PC-9 (cell line): ENCODE measurements at regions not wholly inside any gene's neighbourhood (a gene's known extent, or its start where the extent isn't known, plus 50 kb on each side); places are given as distances from the start of the nearest gene placed in this dataset.
A peak's percentile ranks its signal among the peaks of the same experiment; 100 is the strongest.

Experiments used
- BruUV-seq: library from RNA; stranded (reverse); fragments of 400-500 nt; replicated peaks from 2 replicates; lab custom pipeline; 2021; lab: Mats Ljungman, UMichigan
- CTCF ChIA-PET: fragments of 300-600 bp; sonication (Branson Sonifier 250); formaldehyde crosslinking; loops from one replicate; lab custom pipeline; 2022; ENCODE audit warnings: antibody characterized with exemption; lab: Charles Lee
- POLR2A ChIA-PET: fragments of 300-600 bp; sonication (Branson Sonifier 250); formaldehyde crosslinking; loops from one replicate; lab custom pipeline; 2022; ENCODE audit warnings: antibody characterized with exemption; ENCODE audit not compliant: unreplicated experiment; lab: Charles Lee
- DNase-seq, 2 experiments: peaks; one replicate each; pipeline versions ENCODE4 v3.0.0 to v3.0.0-alpha.2; 2015 to 2022; ENCODE audit warnings: mixed read lengths in 1 of 2
- H2AFZ ChIP-seq: fragments of 200-600 bp; sonication (generic); 2 replicates; pipeline ENCODE4 v1.8.1; 2017; ENCODE audit warnings: antibody characterized with exemption
- H3F3A ChIP-seq: fragments of 200-600 bp; sonication (generic); 2 replicates; pipeline ENCODE4 v1.8.1; 2017; ENCODE audit warnings: antibody characterized with exemption, mild to moderate bottlenecking, low read depth; ENCODE audit not compliant: insufficient read depth
- H3K27ac ChIP-seq: fragments of 200-600 bp; sonication (generic); 2 replicates; pipeline ENCODE4 v1.6.1; 2016; ENCODE audit warnings: mixed run types
- H3K27me3 ChIP-seq: fragments of 200-600 bp; sonication (generic); 2 replicates; pipeline ENCODE4 v1.6.1; 2016; ENCODE audit warnings: low read depth, mixed run types; ENCODE audit not compliant: insufficient read depth
- H3K36me3 ChIP-seq: fragments of 200-600 bp; sonication (generic); 2 replicates; pipeline ENCODE4 v1.6.1; 2016; ENCODE audit warnings: low read depth, mixed run types
- H3K4me1 ChIP-seq: fragments of 200-600 bp; sonication (generic); replicated peaks from 2 replicates; pipeline ENCODE4 v1.6.1; 2016; ENCODE audit warnings: mixed run types; ENCODE audit not compliant: insufficient read depth
- H3K4me2 ChIP-seq: fragments of 200-600 bp; sonication (generic); 2 replicates; pipeline ENCODE4 v1.6.1; 2017; ENCODE audit warnings: mixed run types
- H3K4me3 ChIP-seq: fragments of 200-600 bp; sonication (generic); 2 replicates; pipeline ENCODE4 v1.6.1; 2016; ENCODE audit warnings: mixed run types
- H3K79me2 ChIP-seq: fragments of 200-600 bp; sonication (generic); 2 replicates; pipeline ENCODE4 v1.6.1; 2017; ENCODE audit warnings: low read depth, mixed run types
- H3K9me2 ChIP-seq: fragments of 200-600 bp; sonication (generic); 2 replicates; pipeline ENCODE4 v1.8.1; 2017; ENCODE audit warnings: mild to moderate bottlenecking; ENCODE audit not compliant: insufficient read depth
- H3K9me3 ChIP-seq: fragments of 200-600 bp; sonication (generic); 2 replicates; pipeline ENCODE4 v1.8.1; 2016; ENCODE audit warnings: low read depth; ENCODE audit not compliant: insufficient read depth
- H4K20me1 ChIP-seq: fragments of 200-600 bp; sonication (generic); 2 replicates; pipeline ENCODE4 v1.8.1; 2017; ENCODE audit not compliant: insufficient read depth
- CTCF ChIP-seq: fragments of 200-600 bp; sonication (generic); conservative IDR thresholded peaks from 2 replicates; pipeline ENCODE4 v1.6.1; 2017; ENCODE audit warnings: mixed run types, antibody characterized with exemption, mild to moderate bottlenecking, moderate library complexity
- EZH2 ChIP-seq: fragments of 200-600 bp; sonication (generic); IDR thresholded peaks from 2 replicates; pipeline ENCODE4 v1.8.0; 2017; ENCODE audit warnings: antibody characterized with exemption, low read depth
- intact Hi-C: fragments of 100-400 bp; cut with micrococcal nuclease; formaldehyde crosslinking; loops from one replicate; pipeline ENCODE4 v1.10.0; 2022; ENCODE audit not compliant: unreplicated experiment

GRCh38 chr17:30600830-30601494 lies 123.8 kb downstream of the GOSR1 start:
- H3K36me3 ChIP-seq: no peaks in the 10 kb centered on the region
- peak overlapping the region; percentile 83 for H3K4me2 ChIP-seq
- no peaks in the 10 kb centered on the region for H3K9me2 ChIP-seq
- peaks cover 21% of the 10 kb centered on the region for H3K4me1 ChIP-seq
- peak overlapping the region; percentile 83 for H2AFZ ChIP-seq
- no peaks in the 10 kb centered on the region for H3F3A ChIP-seq
- H3K79me2 ChIP-seq: peaks cover 37% of the 10 kb centered on the region
- TSS peak; percentile 50 for BruUV-seq
- peak overlapping the region; percentile 19; the same call in 1 of the 2 replicates for H3K27ac ChIP-seq
- peak overlapping the region; percentile 61 for H3K4me3 ChIP-seq
- peak in 1 of 2 experiments; percentile 9 for DNase-seq
- TF ChIP-seq CTCF (no peak), EZH2 (no peak)
- POLR2A ChIA-PET: interaction anchor here (0.6 to 0.7 kb wide), 2 partner anchors 131 to 682 kb away, joined by 3 to 7 read pairs; no protein-coding TSS in a partner anchor
- H3K9me3 ChIP-seq: no peaks in the 10 kb centered on the region
- CTCF ChIA-PET: interaction anchor here (0.9 kb wide), 1 partner anchor 14 kb away, joined by 3 read pairs; no protein-coding TSS in a partner anchor
- intact Hi-C loops: loop anchor here (5.0 kb wide), 1 partner anchor 259 kb away; no protein-coding TSS in a partner anchor
- H3K27me3 ChIP-seq: no peaks in the 10 kb centered on the region
- H4K20me1 ChIP-seq: no peaks in the 10 kb centered on the region

- H4K20me1 ChIP-seq: no peaks in the 10 kb centered on the region
- peak overlapping the region; percentile 83 for H3K4me2 ChIP-seq
- CTCF ChIA-PET: interaction anchor here (0.9 kb wide), 1 partner anchor 14 kb away, joined by 3 read pairs; no protein-coding TSS in a partner anchor
- H3K27me3 ChIP-seq: no peaks in the 10 kb centered on the region
- H3F3A ChIP-seq: no peaks in the 10 kb centered on the region
- intact Hi-C loops: loop anchor here (5.0 kb wide), 1 partner anchor 258 kb away; no protein-coding TSS in a partner anchor
- peaks cover 34% of the 10 kb centered on the region for H3K79me2 ChIP-seq
- TF ChIP-seq CTCF: peak; percentile 71
- TF ChIP-seq EZH2: no peak
- H3K27ac ChIP-seq: peak overlapping the region; percentile 35; the same call in 1 of the 2 replicates
- peak overlapping the region; percentile 83 for H2AFZ ChIP-seq
- POLR2A ChIA-PET: interaction anchor here (0.6 to 0.7 kb wide), 2 partner anchors 132 to 681 kb away, joined by 3 to 7 read pairs; no protein-coding TSS in a partner anchor
- no peaks in the 10 kb centered on the region for H3K9me2 ChIP-seq
- H3K4me1 ChIP-seq: peaks cover 21% of the 10 kb centered on the region
- H3K36me3 ChIP-seq: no peaks in the 10 kb centered on the region
- BruUV-seq: no TSS peak
- peak; percentile 59 to 84 for DNase-seq
- H3K9me3 ChIP-seq: no peaks in the 10 kb centered on the region
- H3K4me3 ChIP-seq: peak overlapping the region; percentile 61
Observed at GRCh38 chr17:30600060-30600829, 123.0 kb downstream of the GOSR1 start.

GRCh38 chr17:30599428-30600059 lies 122.3 kb downstream of the GOSR1 start:
- Histone ChIP-seq H3K4me3 (peak overlapping the region; percentile 61), H3K79me2 (peaks cover 27% of the 10 kb centered on the region), H4K20me1 (no peaks in the 10 kb centered on the region), H3K4me1 (peaks cover 21% of the 10 kb centered on the region), H3K36me3 (no peaks in the 10 kb centered on the region), H3K27me3 (no peaks in the 10 kb centered on the region), H3F3A (no peaks in the 10 kb centered on the region), H2AFZ (peak overlapping the region; percentile 83), H3K27ac (no peak overlapping the region; the same call in 1 of the 2 replicates), H3K4me2 (peak overlapping the region; percentile 83), H3K9me2 (no peaks in the 10 kb centered on the region), H3K9me3 (no peaks in the 10 kb centered on the region)
- CTCF ChIA-PET: no interaction called here
- POLR2A ChIA-PET: no interaction called here
- BruUV-seq: TSS peak; percentile 75
- intact Hi-C loops: loop anchor here (5.0 kb wide), 1 partner anchor 257 kb away; no protein-coding TSS in a partner anchor
- DNase-seq: peak in 1 of 2 experiments; percentile 62
- TF ChIP-seq CTCF (no peak), EZH2 (no peak)
